HS-27A (cell line): ENCODE measurements at regions not wholly inside any gene's neighbourhood (a gene's known extent, or its start where the extent isn't known, plus 50 kb on each side); places are given as distances from the start of the nearest gene placed in this dataset.

Experiments used
- DNase-seq: peaks from one replicate; pipeline ENCODE4 v3.0.0-alpha.2; 2012; ENCODE audit warnings: low read depth, missing footprints

GRCh38 chr1:191585095-191585494 is 573.2 kb upstream of the RGS18 start:
- no peak for DNase-seq

GRCh38 chr1:191588905-191589304 is 569.4 kb upstream of the RGS18 start:
- DNase-seq = no peak

- no peak for DNase-seq
These were observed 568.7 kb upstream of the RGS18 start for GRCh38 chr1:191589536-191589935.

GRCh38 chr1:191590578-191590977 is 567.7 kb upstream of the RGS18 start:
- no peak for DNase-seq

GRCh38 chr1:191592039-191592438 is 566.2 kb upstream of the RGS18 start:
- no peak for DNase-seq

GRCh38 chr1:191592907-191593306 is 565.4 kb upstream of the RGS18 start:
- DNase-seq = no peak

- no peak for DNase-seq
These were observed 563.1 kb upstream of the RGS18 start for GRCh38 chr1:191595170-191595569.

GRCh38 chr1:191608367-191608766 is 549.9 kb upstream of the RGS18 start:
- DNase-seq = no peak

- DNase-seq = no peak
These were observed 549.0 kb upstream of the RGS18 start for GRCh38 chr1:191609305-191609704.

GRCh38 chr1:191615101-191615821 is 543.0 kb upstream of the RGS18 start:
- no peak for DNase-seq

GRCh38 chr1:191618181-191618580 is 540.1 kb upstream of the RGS18 start:
- DNase-seq = no peak

- no peak for DNase-seq
These were observed 537.4 kb upstream of the RGS18 start for GRCh38 chr1:191620883-191621282.

GRCh38 chr1:191624044-191624443 is 534.2 kb upstream of the RGS18 start:
- DNase-seq = no peak

- DNase-seq = no peak
These were observed 528.4 kb upstream of the RGS18 start for GRCh38 chr1:191629836-191630235.

GRCh38 chr1:191634801-191635508 is 523.3 kb upstream of the RGS18 start:
- DNase-seq = no peak

GRCh38 chr1:191636345-191636744 is 521.9 kb upstream of the RGS18 start:
- DNase-seq = no peak

GRCh38 chr1:191641420-191642260 is 516.6 kb upstream of the RGS18 start:
- DNase-seq = peak; percentile 82

- DNase-seq = no peak
These were observed 515.2 kb upstream of the RGS18 start for GRCh38 chr1:191643060-191643459.

- DNase-seq = no peak
These were observed 509.3 kb upstream of the RGS18 start for GRCh38 chr1:191648939-191649338.

- no peak for DNase-seq
These were observed 496.2 kb upstream of the RGS18 start for GRCh38 chr1:191662051-191662450.

- no peak for DNase-seq
These were observed 495.5 kb upstream of the RGS18 start for GRCh38 chr1:191662746-191663145.

- DNase-seq = no peak
These were observed 489.7 kb upstream of the RGS18 start for GRCh38 chr1:191668525-191668924.

- DNase-seq = peak; percentile 26
These were observed 488.6 kb upstream of the RGS18 start for GRCh38 chr1:191669629-191670028.
